MCF 10A (cell line): ENCODE measurements at regions not wholly inside any gene's neighbourhood (a gene's known extent, or its start where the extent isn't known, plus 50 kb on each side); places are given as distances from the start of the nearest gene placed in this dataset.

Source experiments
- BruUV-seq: library from RNA; stranded (reverse); fragments of 400-500 nt; replicated peaks from 2 replicates; lab custom pipeline; 2021; lab: Mats Ljungman, UMichigan
- CTCF ChIA-PET: fragments of 300-600 bp; sonication (Branson Sonifier 250); formaldehyde crosslinking; extraction: SDS; loops from one replicate; lab custom pipeline; 2021; ENCODE audit warnings: antibody characterized with exemption, inconsistent platforms; lab: Yijun Ruan, JAX
- POLR2A ChIA-PET: fragments of 300-600, 350-650 bp; sonication (Branson Sonifier 250); formaldehyde crosslinking; extraction: SDS; loops from one replicate; lab custom pipeline; 2020; ENCODE audit warnings: antibody characterized with exemption, inconsistent platforms; lab: Yijun Ruan, JAX
- DNase-seq: peaks from one replicate; pipeline ENCODE4 v3.0.0-alpha.2; 2018; ENCODE audit not compliant: unreplicated experiment
- H3K27ac Mint-ChIP-seq: one replicate; pipeline ENCODE4 v1.8.0; 2022; ENCODE audit warnings: mild to moderate bottlenecking, low read depth, mixed read lengths; ENCODE audit not compliant: unreplicated experiment
- H3K27me3 Mint-ChIP-seq: one replicate; pipeline ENCODE4 v1.8.0; 2022; ENCODE audit warnings: mixed read lengths; ENCODE audit not compliant: insufficient read depth, unreplicated experiment
- H3K36me3 Mint-ChIP-seq: one replicate; pipeline ENCODE4 v1.8.0; 2022; ENCODE audit warnings: mild to moderate bottlenecking, moderate library complexity, mixed read lengths; ENCODE audit not compliant: insufficient read depth, unreplicated experiment
- H3K4me1 Mint-ChIP-seq: one replicate; pipeline ENCODE4 v1.8.0; 2022; ENCODE audit warnings: mixed read lengths; ENCODE audit not compliant: insufficient read depth, unreplicated experiment
- H3K4me3 Mint-ChIP-seq: one replicate; pipeline ENCODE4 v1.8.0; 2022; ENCODE audit warnings: mild to moderate bottlenecking, moderate library complexity, mixed read lengths; ENCODE audit not compliant: unreplicated experiment
- H3K9me3 Mint-ChIP-seq: one replicate; pipeline ENCODE4 v1.8.0; 2022; ENCODE audit warnings: mixed read lengths; ENCODE audit not compliant: unreplicated experiment
- CTCF ChIP-seq: fragments of 200-600 bp; IDR thresholded peaks from one replicate; pipeline ENCODE4 v1.8.0; 2022; ENCODE audit warnings: antibody characterized with exemption, mild to moderate bottlenecking; ENCODE audit not compliant: unreplicated experiment
- intact Hi-C: fragments of 100-400 bp; cut with micrococcal nuclease; formaldehyde crosslinking; loops from 2 replicates; pipeline ENCODE4 v1.14.1; 2022

- ChIA-PET CTCF (interaction anchor here (0.6 kb wide), 2 partner anchors 147 to 276 kb away, joined by 3 to 4 read pairs; no protein-coding TSS in a partner anchor), POLR2A (interaction anchor here (0.7 to 1.0 kb wide), 2 partner anchors 16 to 52 kb away, joined by 3 to 4 read pairs; no protein-coding TSS in a partner anchor)
- intact Hi-C loops = loop anchor here (10.0 kb wide), 1 partner anchor 287 kb away; no protein-coding TSS in a partner anchor
- Mint-ChIP-seq H3K36me3 (no peaks in the 10 kb centered on the region), H3K27ac (no peak overlapping the region), H3K4me3 (no peak overlapping the region), H3K9me3 (no peaks in the 10 kb centered on the region), H3K27me3 (no peaks in the 10 kb centered on the region), H3K4me1 (peaks cover 14% of the 10 kb centered on the region)
- no TSS peak for BruUV-seq
- peak; percentile 39 for DNase-seq
- TF ChIP-seq CTCF = no peak
These were observed 130.1 kb upstream of the RARB start for GRCh38 chr3:25297667-25298585.

GRCh38 chr3:25300141-25300540, 127.9 kb upstream of the RARB start:
- Mint-ChIP-seq H3K27me3 (no peaks in the 10 kb centered on the region), H3K27ac (no peak overlapping the region), H3K9me3 (no peaks in the 10 kb centered on the region), H3K36me3 (no peaks in the 10 kb centered on the region), H3K4me1 (peaks cover 5% of the 10 kb centered on the region), H3K4me3 (no peak overlapping the region)
- POLR2A ChIA-PET = no interaction called here
- CTCF ChIA-PET = interaction anchor here (0.7 kb wide), 1 partner anchor 335 kb away, joined by 3 read pairs; no protein-coding TSS in a partner anchor
- BruUV-seq = no TSS peak
- no peak for TF ChIP-seq CTCF
- intact Hi-C loops = no loop called here
- DNase-seq = no peak

GRCh38 chr3:25304916-25305315, 123.1 kb upstream of the RARB start:
- no TSS peak for BruUV-seq
- no peaks in the 10 kb centered on the region for H3K36me3 Mint-ChIP-seq
- no peak overlapping the region for H3K4me3 Mint-ChIP-seq
- no peaks in the 10 kb centered on the region for H3K27me3 Mint-ChIP-seq
- no peaks in the 10 kb centered on the region for H3K4me1 Mint-ChIP-seq
- intact Hi-C loops = no loop called here
- no peaks in the 10 kb centered on the region for H3K9me3 Mint-ChIP-seq
- POLR2A ChIA-PET = interaction anchor here (2.0 kb wide), 1 partner anchor 11 kb away, joined by 7 read pairs; no protein-coding TSS in a partner anchor
- DNase-seq = no peak
- CTCF ChIA-PET = no interaction called here
- no peak overlapping the region for H3K27ac Mint-ChIP-seq
- no peak for TF ChIP-seq CTCF

- POLR2A ChIA-PET = interaction anchor here (2.0 kb wide), 1 partner anchor 12 kb away, joined by 7 read pairs; no protein-coding TSS in a partner anchor
- H3K36me3 Mint-ChIP-seq = no peaks in the 10 kb centered on the region
- no peak overlapping the region for H3K4me3 Mint-ChIP-seq
- no TSS peak for BruUV-seq
- intact Hi-C loops = no loop called here
- CTCF ChIA-PET = interaction anchor here (0.5 kb wide), 1 partner anchor 311 kb away, joined by 4 read pairs; no protein-coding TSS in a partner anchor
- H3K9me3 Mint-ChIP-seq = no peaks in the 10 kb centered on the region
- peaks cover 7% of the 10 kb centered on the region for H3K27me3 Mint-ChIP-seq
- no peaks in the 10 kb centered on the region for H3K4me1 Mint-ChIP-seq
- no peak overlapping the region for H3K27ac Mint-ChIP-seq
- TF ChIP-seq CTCF = no peak
- DNase-seq = no peak
These were observed 122.0 kb upstream of the RARB start for GRCh38 chr3:25306066-25306465.
